AG09309 (cell line): ENCODE measurements at regions not wholly inside any gene's neighbourhood (a gene's known extent, or its start where the extent isn't known, plus 50 kb on each side); places are given as distances from the start of the nearest gene placed in this dataset.
A peak's percentile ranks its signal among the peaks of the same experiment; 100 is the strongest.

ENCODE experiments used
- DNase-seq: peaks from one replicate; pipeline ENCODE4 v3.0.0-alpha.2; 2010; ENCODE audit warnings: low read depth
- H3K4me3 ChIP-seq: 2 replicates; pipeline ENCODE4 v1.5.1; 2011; ENCODE audit warnings: mild to moderate bottlenecking, low read depth, low read length, moderate library complexity; ENCODE audit not compliant: control insufficient read depth
- TF ChIP-seq, protein P1 (sequence below): IDR thresholded peaks from 2 replicates; pipeline ENCODE4 v1.5.1; 2011; ENCODE audit warnings: mild to moderate bottlenecking, low read depth, low read length, inconsistent platforms; ENCODE audit not compliant: insufficient read depth, control insufficient read depth; ENCODE audit errors: missing control alignments

- TF ChIP-seq, protein P1, sequence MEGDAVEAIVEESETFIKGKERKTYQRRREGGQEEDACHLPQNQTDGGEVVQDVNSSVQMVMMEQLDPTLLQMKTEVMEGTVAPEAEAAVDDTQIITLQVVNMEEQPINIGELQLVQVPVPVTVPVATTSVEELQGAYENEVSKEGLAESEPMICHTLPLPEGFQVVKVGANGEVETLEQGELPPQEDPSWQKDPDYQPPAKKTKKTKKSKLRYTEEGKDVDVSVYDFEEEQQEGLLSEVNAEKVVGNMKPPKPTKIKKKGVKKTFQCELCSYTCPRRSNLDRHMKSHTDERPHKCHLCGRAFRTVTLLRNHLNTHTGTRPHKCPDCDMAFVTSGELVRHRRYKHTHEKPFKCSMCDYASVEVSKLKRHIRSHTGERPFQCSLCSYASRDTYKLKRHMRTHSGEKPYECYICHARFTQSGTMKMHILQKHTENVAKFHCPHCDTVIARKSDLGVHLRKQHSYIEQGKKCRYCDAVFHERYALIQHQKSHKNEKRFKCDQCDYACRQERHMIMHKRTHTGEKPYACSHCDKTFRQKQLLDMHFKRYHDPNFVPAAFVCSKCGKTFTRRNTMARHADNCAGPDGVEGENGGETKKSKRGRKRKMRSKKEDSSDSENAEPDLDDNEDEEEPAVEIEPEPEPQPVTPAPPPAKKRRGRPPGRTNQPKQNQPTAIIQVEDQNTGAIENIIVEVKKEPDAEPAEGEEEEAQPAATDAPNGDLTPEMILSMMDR, result no peak
- H3K4me3 ChIP-seq, result no peak overlapping the region
- no peak for DNase-seq
Measured at GRCh38 chr4:81634766-81635549, 163.3 kb upstream of the RASGEF1B start.

DNA sequence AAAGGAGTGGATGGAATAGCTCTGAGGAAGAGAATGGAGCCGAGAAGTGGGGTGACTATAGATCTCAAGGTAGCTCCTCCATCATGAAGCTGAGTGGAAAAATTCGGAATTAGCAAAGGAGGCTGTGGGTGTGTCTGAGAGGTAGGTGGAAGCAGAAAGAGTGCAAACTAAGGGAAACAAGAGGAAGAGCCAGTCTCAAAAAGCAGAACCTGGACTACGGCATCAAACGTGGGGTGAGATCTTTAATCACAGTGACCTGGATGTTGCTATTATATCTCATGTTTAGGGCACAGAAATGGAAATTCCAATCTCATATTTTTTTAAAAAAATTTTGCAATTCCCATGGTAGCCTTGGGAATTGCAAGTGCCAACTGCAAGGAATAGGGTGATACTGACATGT lies 162.5 kb upstream of the RASGEF1B start:
- no peak overlapping the region for H3K4me3 ChIP-seq
- TF ChIP-seq, protein P1, result no peak
- no peak for DNase-seq

DNA sequence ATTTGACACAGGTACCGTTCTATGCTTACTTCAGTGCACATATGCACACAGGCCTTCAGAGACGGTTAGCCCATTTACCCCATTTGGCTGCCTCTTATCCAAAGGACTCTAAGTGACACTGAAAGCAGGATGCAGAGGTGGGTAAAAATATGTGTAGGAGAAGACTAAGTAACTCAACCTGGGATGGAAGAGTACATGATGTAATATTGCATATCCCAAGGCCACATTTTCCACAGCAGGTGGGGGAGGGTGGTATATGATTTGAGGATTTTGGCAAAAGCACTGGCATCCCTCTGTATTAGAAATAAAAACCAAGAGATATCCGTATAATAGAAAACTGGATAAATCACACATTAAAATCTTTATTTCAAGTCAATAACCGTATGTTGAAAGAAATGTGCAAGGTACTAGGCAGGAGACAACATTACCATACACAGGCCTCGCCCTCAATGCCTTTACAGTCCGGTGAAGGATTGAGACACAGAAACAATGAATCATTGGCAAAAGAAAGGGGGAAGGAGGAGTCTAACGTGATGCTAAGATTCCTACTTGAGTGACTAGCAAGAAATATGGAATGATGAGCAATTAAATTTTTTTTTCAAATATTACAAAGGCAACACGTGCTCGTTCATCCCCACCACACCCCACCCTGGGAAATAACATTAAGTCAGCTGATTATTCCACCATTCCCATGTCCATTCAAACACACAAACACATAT lies 161.0 kb upstream of the RASGEF1B start:
- DNase-seq, result no peak
- no peak overlapping the region for H3K4me3 ChIP-seq
- TF ChIP-seq, protein P1, result no peak

GRCh38 chr4:81631958-81632441 lies 160.3 kb upstream of the RASGEF1B start:
- no peak overlapping the region for H3K4me3 ChIP-seq
- TF ChIP-seq, protein P1, result no peak
- DNase-seq, result peak; percentile 13

GRCh38 chr4:81629366-81629765 lies 157.7 kb upstream of the RASGEF1B start:
- no peak overlapping the region for H3K4me3 ChIP-seq
- TF ChIP-seq, protein P1, result no peak
- DNase-seq, result no peak

GRCh38 chr4:81628489-81628888 lies 156.8 kb upstream of the RASGEF1B start:
- no peak for DNase-seq
- TF ChIP-seq, protein P1, result no peak
- H3K4me3 ChIP-seq, result no peak overlapping the region
